LNCaP clone FGC (cell line): ENCODE measurements at regions not wholly inside any gene's neighbourhood (a gene's known extent, or its start where the extent isn't known, plus 50 kb on each side); places are given as distances from the start of the nearest gene placed in this dataset.
A peak's percentile ranks its signal among the peaks of the same experiment; 100 is the strongest.

Experiments used
- DNase-seq: peaks from one replicate; pipeline ENCODE4 v3.0.0-alpha.2; 2011; ENCODE audit warnings: low read depth
- H3K4me3 ChIP-seq: 2 replicates; pipeline ENCODE4 v1.5.1; 2011; ENCODE audit warnings: mild to moderate bottlenecking, low read depth, low read length, control low read depth
- CTCF ChIP-seq: IDR thresholded peaks from 2 replicates; pipeline ENCODE4 v1.5.1; 2012; ENCODE audit warnings: mild to moderate bottlenecking; ENCODE audit not compliant: control insufficient read depth, insufficient read depth; ENCODE audit errors: extremely low read depth

GRCh38 chr2:136259551-136259950 is 141.6 kb upstream of the CXCR4 start:
- DNase-seq: no peak
- no peak overlapping the region for H3K4me3 ChIP-seq
- TF ChIP-seq CTCF: no peak

GRCh38 chr2:136257893-136258292 is 139.9 kb upstream of the CXCR4 start:
- DNase-seq: no peak
- no peak overlapping the region for H3K4me3 ChIP-seq
- no peak for TF ChIP-seq CTCF

GRCh38 chr2:136255648-136256461 is 137.9 kb upstream of the CXCR4 start:
- no peak overlapping the region for H3K4me3 ChIP-seq
- peak; percentile 18; the same call in 1 of the 2 replicates for TF ChIP-seq CTCF
- DNase-seq: no peak

GRCh38 chr2:136255127-136255526 is 137.2 kb upstream of the CXCR4 start:
- TF ChIP-seq CTCF: no peak
- no peak for DNase-seq
- no peak overlapping the region for H3K4me3 ChIP-seq

- no peak for DNase-seq
- H3K4me3 ChIP-seq: no peak overlapping the region
- TF ChIP-seq CTCF: no peak
These were observed 136.7 kb upstream of the CXCR4 start for GRCh38 chr2:136254681-136255080.

- no peak for TF ChIP-seq CTCF
- no peak overlapping the region for H3K4me3 ChIP-seq
- DNase-seq: no peak
These were observed 135.5 kb upstream of the CXCR4 start for GRCh38 chr2:136253288-136254004.
